ENCODE measurements at regions not wholly inside any gene's neighbourhood (a gene's known extent, or its start where the extent isn't known, plus 50 kb on each side); places are given as distances from the start of the nearest gene placed in this dataset.

DNA sequence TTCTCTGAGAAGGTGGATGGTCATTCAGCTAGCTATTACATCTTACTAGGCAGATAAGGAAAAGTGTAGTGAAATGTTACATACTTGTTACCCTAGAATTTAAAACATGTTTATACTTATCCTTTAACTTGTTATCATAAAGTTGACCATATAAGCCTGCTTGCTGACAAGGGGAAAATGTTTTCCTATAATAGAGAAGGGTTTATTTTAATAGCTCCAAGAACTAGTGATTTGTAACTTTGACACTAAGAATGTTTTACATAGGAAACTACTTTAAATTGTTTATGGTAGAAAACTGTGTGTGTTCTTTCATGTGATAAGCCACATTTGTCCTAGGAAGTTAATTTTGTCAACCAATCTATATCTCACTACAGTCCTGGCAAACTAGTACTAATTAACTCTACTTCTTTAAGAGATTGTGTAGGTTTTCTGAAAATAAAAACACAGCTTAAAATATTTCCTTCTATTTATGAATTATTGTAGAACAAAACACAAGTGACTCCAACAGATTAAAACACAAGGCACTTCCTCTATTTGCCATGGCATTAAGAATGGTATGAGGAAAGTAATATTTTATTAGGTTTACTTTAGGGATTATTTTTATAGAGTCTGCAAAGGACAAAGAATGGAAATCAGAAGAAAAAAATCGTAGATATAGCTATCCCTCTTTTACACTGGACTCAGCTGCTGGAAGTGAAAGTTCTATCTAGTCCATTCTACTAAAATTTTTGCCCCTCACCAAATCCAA lies 233.3 kb upstream of the NBEA start:
- H3K4me3 ChIP-seq = no peak overlapping the region
- intact Hi-C loops (cut with DNase I) = no loop called here
- H3K9me3 ChIP-seq = no peaks in the 10 kb centered on the region
- TF ChIP-seq, protein P1, sequence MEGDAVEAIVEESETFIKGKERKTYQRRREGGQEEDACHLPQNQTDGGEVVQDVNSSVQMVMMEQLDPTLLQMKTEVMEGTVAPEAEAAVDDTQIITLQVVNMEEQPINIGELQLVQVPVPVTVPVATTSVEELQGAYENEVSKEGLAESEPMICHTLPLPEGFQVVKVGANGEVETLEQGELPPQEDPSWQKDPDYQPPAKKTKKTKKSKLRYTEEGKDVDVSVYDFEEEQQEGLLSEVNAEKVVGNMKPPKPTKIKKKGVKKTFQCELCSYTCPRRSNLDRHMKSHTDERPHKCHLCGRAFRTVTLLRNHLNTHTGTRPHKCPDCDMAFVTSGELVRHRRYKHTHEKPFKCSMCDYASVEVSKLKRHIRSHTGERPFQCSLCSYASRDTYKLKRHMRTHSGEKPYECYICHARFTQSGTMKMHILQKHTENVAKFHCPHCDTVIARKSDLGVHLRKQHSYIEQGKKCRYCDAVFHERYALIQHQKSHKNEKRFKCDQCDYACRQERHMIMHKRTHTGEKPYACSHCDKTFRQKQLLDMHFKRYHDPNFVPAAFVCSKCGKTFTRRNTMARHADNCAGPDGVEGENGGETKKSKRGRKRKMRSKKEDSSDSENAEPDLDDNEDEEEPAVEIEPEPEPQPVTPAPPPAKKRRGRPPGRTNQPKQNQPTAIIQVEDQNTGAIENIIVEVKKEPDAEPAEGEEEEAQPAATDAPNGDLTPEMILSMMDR (IDR thresholded peaks at IDR 0.05) = no peak
- H3K27ac ChIP-seq = no peak overlapping the region
- no peaks in the 10 kb centered on the region for H3K4me1 ChIP-seq
- FAIRE-seq (no peak), ATAC-seq (no peak), DNase-seq (no peak)
- WGBS, 2 donors = 12 to 24% methylated on average over 1 of the region's 1 CpG
- no peaks in the 10 kb centered on the region for H3K36me3 ChIP-seq
- H3K27me3 ChIP-seq = no peaks in the 10 kb centered on the region

DNA sequence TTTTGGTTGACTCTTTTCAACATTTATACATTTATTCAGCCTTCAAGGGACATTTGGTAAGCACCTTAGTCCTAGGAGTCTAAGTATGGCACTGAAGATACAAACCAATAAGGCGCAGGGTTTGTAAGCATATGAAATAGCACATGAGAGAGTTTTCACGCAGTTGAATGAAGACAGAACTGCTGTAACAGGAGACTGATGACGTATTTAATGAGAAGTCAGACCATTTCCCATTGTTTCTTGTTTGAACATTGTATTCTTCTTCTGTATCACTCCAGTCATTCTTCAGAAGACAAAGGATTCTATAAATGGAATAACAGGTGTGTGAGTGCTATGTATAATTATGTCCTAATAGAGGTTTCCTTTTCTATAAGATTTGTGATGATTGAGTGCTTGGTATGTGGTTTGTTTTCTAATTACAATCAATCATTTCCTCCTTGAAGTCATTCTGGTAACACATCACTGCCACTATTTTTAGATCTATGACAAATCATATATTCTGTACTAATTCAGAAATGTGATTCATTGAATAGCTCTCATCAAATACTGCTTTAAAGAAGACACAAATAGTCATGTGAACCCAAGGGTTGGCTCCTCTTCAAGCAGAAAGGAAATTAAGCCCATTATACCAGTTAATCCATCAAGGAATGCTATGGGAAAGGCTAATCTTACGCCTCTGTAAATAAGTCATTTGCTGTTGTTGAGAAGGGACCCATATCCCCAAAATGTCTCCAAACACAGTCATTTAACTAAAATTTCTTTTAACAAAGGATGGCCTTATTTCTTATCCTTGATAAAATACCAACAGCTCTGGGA lies 222.8 kb upstream of the NBEA start:
- Histone ChIP-seq H3K27ac (no peak overlapping the region), H3K4me3 (no peak overlapping the region), H3K4me1 (no peaks in the 10 kb centered on the region), H3K27me3 (no peaks in the 10 kb centered on the region), H3K36me3 (no peaks in the 10 kb centered on the region), H3K9me3 (no peaks in the 10 kb centered on the region)
- intact Hi-C loops (cut with DNase I) = no loop called here
- DNase-seq (no peak), ATAC-seq (no peak), FAIRE-seq (no peak)
- 66 to 75% methylated on average over 4 of the region's 4 CpGs for WGBS, 2 donors
- TF ChIP-seq, protein P1 (IDR thresholded peaks at IDR 0.05) = no peak

DNA sequence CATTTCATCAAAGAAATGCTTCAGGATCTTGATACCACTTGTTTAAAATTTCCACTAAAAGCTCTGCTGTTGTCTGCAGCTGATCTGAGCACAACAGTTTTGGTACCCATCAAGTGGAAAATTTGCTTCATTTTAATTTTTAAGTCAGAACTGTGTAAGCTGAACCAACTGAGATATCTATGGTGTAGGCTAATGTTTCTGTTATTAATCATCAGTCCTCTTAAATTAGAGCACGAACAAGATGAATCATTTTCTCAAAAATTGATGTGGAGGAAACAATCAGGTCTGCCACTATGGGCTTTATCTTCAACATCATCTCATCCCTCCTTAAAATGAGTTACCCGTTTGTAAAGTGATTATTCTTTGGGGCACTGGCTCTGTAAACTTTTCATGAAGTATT lies 221.5 kb upstream of the NBEA start:
- no peak for FAIRE-seq
- TF ChIP-seq, protein P1 (IDR thresholded peaks at IDR 0.05) = no peak
- intact Hi-C loops (cut with DNase I) = no loop called here
- Histone ChIP-seq H3K9me3 (no peaks in the 10 kb centered on the region), H3K4me3 (no peak overlapping the region), H3K4me1 (no peaks in the 10 kb centered on the region), H3K27me3 (no peaks in the 10 kb centered on the region), H3K27ac (no peak overlapping the region), H3K36me3 (no peaks in the 10 kb centered on the region)
- ATAC-seq = no peak
- WGBS, 2 donors = 23 to 56% methylated on average over 2 of the region's 2 CpGs
- DNase-seq = no peak

DNA sequence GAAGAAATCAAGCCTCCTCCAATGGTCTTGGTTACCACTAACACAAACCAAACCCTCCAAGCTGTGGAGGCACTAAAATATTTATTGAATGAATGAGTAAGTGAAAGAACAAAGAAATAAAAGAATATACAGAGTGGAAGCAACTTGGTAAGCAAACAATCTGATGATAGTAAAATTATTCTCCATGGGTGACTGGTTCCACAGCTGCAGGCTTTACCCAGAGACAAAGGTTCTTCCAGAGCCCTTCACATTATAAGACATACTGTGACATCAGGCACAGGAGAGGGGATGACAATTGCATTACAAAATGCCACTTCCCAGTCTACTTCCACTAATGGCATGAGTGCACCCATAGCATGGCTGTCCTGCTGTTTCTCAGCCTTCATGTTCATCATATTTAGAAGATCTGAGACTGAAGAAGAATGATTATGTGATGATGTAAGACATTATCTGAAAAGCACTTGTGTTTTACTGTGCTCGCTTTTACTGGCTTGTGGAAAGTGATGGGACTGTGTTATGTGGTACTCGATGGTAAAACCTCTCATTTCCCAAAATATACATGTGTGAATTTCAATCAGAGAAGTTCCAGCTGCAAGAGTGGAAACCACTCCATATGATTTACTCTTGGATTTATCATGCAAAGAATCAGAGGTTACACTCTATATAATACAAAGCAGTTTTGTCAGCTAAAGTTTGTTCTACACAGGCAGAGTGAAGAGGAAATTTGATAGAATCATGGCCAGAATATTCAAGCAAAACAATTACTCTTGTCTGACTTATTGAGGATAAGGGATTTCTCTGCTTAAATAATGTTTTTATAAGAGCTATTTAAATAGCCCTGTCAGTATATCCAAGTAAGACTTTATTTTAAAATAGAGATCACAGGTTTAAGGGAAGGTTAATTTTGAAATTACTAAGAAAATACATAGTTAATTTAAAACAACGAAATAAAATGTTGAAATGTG lies 220.2 kb upstream of the NBEA start:
- 53% methylated on average over 3 of the region's 3 CpGs for WGBS, 2 donors
- H3K9me3 ChIP-seq = no peaks in the 10 kb centered on the region
- H3K4me3 ChIP-seq = no peak overlapping the region
- DNase-seq = no peak
- H3K27me3 ChIP-seq = no peaks in the 10 kb centered on the region
- intact Hi-C loops (cut with DNase I) = no loop called here
- ATAC-seq = no peak
- no peak for FAIRE-seq
- no peak overlapping the region for H3K27ac ChIP-seq
- no peaks in the 10 kb centered on the region for H3K4me1 ChIP-seq
- TF ChIP-seq, protein P1 (IDR thresholded peaks at IDR 0.05) = no peak
- no peaks in the 10 kb centered on the region for H3K36me3 ChIP-seq

Data from pancreas (tissue), 10 donors.